Neutrophil (primary cell): ENCODE measurements at regions not wholly inside any gene's neighbourhood (a gene's known extent, or its start where the extent isn't known, plus 50 kb on each side); places are given as distances from the start of the nearest gene placed in this dataset.

ENCODE experiments used
- H3K27ac ChIP-seq: fragments of 200-600 bp; sonication (generic); 2 replicates; pipeline ENCODE4 v1.5.1; 2016; ENCODE audit warnings: mild to moderate bottlenecking, moderate library complexity
- H3K27me3 ChIP-seq: fragments of 200-600 bp; sonication (generic); 2 replicates; pipeline ENCODE4 v1.6.0; 2016; ENCODE audit warnings: mild to moderate bottlenecking
- H3K36me3 ChIP-seq: fragments of 200-600 bp; sonication (generic); 2 replicates; pipeline ENCODE4 v1.5.1; 2017
- H3K4me1 ChIP-seq, 2 experiments: fragments of 200-600 bp in 1 of 2; sonication (generic) in 1 of 2; 1 replicate in 1 of 2; 2 replicates in 1 of 2; pipeline versions ENCODE4 v1.5.1 to v1.6.1; 2013 to 2016; ENCODE audit warnings: low read depth in 1 of 2, low read length in 1 of 2, mild to moderate bottlenecking in 1 of 2, moderate library complexity in 1 of 2; ENCODE audit not compliant: control insufficient read depth in 1 of 2, insufficient read depth in 1 of 2
- H3K4me3 ChIP-seq, 2 experiments: fragments of 200-600 bp in 1 of 2; sonication (generic) in 1 of 2; 1 replicate in 1 of 2; 2 replicates in 1 of 2; pipeline ENCODE4 v1.5.1; 2013 to 2016; ENCODE audit warnings: low read depth in 1 of 2, low read length in 1 of 2, mild to moderate bottlenecking in 1 of 2, moderate library complexity in 1 of 2
- H3K9me3 ChIP-seq: fragments of 200-600 bp; sonication (generic); 2 replicates; pipeline ENCODE4 v1.5.1; 2016
- TF ChIP-seq, protein P1 (sequence below): fragments of 200-600 bp; sonication (generic); IDR thresholded peaks from 2 replicates; pipeline ENCODE4 v1.5.1; 2016; ENCODE audit warnings: antibody characterized with exemption

DNA sequence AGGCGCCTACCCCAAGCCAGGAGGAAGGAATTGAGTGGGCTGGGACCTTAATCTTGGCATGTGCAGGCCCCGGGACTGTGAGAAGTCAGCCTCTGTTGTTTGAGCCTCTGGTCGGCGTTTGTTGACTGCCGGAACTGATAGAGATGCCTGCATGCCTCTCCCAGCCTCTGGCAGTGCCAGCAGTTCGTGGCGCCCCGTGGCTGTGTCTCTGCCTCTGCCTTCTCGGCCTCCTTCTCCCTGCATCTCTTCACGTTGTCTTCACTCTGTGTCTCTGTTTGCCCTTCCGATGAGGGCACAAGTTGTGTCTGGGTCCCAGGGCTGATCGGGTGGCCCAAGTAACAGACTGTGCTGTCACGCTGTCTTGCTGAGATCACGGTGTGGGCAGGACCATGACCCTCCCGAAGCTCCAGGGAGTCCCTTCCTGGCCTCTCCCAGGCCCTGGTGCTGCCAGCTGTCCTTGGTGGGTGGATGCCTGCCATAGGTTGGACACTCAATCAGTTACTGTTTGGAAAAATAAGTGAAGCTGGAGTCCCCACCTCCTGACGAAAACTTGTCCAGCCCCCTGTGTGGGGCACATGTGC is 133.5 kb upstream of the LPCAT1 start:
- Histone ChIP-seq H3K27me3 (peaks cover 72% of the 10 kb centered on the region), H3K4me3 (no peak overlapping the region), H3K36me3 (no peaks in the 10 kb centered on the region), H3K4me1 (no peaks in the 10 kb centered on the region), H3K9me3 (no peaks in the 10 kb centered on the region), H3K27ac (no peak overlapping the region)
- TF ChIP-seq, protein P1, sequence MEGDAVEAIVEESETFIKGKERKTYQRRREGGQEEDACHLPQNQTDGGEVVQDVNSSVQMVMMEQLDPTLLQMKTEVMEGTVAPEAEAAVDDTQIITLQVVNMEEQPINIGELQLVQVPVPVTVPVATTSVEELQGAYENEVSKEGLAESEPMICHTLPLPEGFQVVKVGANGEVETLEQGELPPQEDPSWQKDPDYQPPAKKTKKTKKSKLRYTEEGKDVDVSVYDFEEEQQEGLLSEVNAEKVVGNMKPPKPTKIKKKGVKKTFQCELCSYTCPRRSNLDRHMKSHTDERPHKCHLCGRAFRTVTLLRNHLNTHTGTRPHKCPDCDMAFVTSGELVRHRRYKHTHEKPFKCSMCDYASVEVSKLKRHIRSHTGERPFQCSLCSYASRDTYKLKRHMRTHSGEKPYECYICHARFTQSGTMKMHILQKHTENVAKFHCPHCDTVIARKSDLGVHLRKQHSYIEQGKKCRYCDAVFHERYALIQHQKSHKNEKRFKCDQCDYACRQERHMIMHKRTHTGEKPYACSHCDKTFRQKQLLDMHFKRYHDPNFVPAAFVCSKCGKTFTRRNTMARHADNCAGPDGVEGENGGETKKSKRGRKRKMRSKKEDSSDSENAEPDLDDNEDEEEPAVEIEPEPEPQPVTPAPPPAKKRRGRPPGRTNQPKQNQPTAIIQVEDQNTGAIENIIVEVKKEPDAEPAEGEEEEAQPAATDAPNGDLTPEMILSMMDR, result no peak

- TF ChIP-seq, protein P1, result no peak
- Histone ChIP-seq H3K36me3 (no peaks in the 10 kb centered on the region), H3K27ac (no peak overlapping the region), H3K27me3 (peaks cover 77% of the 10 kb centered on the region), H3K4me3 (no peak overlapping the region), H3K4me1 (no peaks in the 10 kb centered on the region), H3K9me3 (no peaks in the 10 kb centered on the region)
These were observed 132.7 kb upstream of the LPCAT1 start for GRCh38 chr5:1656271-1656975.

- Histone ChIP-seq H3K4me3 (no peak overlapping the region), H3K9me3 (no peaks in the 10 kb centered on the region), H3K36me3 (no peaks in the 10 kb centered on the region), H3K27ac (no peak overlapping the region), H3K27me3 (peaks cover 78% of the 10 kb centered on the region), H3K4me1 (no peaks in the 10 kb centered on the region)
- TF ChIP-seq, protein P1, result no peak
These were observed 131.9 kb upstream of the LPCAT1 start for GRCh38 chr5:1655496-1656270.

DNA sequence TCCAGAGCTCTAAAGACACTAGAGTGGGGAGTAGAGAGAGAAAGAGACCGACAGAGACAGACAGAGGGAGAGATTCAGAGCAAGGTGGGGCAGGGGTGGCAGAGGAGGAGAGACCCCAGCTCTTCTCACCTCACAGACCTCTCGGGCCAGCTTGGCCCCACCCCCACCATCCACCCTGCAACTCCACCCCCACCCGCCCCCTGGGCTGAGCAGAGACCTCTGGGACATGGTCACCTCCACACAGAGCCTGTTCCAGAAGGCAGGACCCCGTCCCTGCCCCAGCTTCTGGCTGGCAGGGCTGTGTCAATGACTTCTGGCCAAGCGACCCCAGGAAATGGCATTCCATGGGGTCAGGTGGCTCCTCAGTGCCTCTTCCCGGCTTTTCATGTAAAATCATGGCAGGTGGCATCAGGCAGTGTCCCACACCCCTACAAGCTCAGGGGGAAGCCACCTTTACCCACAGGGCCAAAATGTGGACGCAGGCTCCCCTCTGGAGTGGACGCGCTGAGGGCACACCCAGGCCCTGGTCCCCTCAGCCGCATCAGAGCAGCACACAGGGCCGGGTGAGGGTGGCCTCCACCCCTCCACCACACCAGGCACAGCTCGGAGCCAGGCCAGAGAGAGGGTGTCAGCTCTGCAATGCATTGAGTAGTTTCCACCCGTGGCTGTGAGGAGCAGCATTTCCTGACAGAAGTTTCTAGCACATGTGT is 131.2 kb upstream of the LPCAT1 start:
- Histone ChIP-seq H3K9me3 (no peaks in the 10 kb centered on the region), H3K4me3 (no peak overlapping the region), H3K4me1 (peaks cover 7% of the 10 kb centered on the region in 2 experiments), H3K27ac (no peak overlapping the region), H3K36me3 (no peaks in the 10 kb centered on the region), H3K27me3 (peaks cover 78% of the 10 kb centered on the region)
- TF ChIP-seq, protein P1, result no peak
